SIG-M5 treated with dmso at 0.1 percent for 504 hours (cell line): ENCODE measurements at regions not wholly inside any gene's neighbourhood (a gene's known extent, or its start where the extent isn't known, plus 50 kb on each side); places are given as distances from the start of the nearest gene placed in this dataset.
A peak's percentile ranks its signal among the peaks of the same experiment; 100 is the strongest.

Experiments
- DNase-seq: peaks from one replicate; lab custom pipeline; 2025; ENCODE audit not compliant: unreplicated experiment; lab: John Stamatoyannopoulos, UW

DNA sequence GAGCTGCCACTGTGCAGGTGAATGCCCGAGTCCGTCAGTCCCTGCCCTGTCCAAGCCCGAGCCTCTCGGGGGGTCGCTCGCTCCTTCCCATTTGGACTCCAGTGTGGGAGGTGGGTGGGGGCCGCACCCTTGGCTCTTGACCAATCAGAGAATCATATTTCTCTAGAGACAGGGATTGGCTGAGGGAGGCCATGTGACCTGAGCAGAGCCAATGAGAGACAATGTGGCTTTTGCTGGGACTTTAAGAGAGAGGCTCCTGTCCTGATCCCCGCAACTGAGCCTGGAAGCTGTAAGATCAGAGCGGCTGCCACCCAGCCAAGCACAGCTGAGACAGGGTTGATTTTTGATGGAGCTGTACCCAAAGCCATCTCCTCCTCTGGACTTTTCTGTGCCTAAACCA lies 199.3 kb downstream of the TFAP2C start:
- DNase-seq = no peak

DNA sequence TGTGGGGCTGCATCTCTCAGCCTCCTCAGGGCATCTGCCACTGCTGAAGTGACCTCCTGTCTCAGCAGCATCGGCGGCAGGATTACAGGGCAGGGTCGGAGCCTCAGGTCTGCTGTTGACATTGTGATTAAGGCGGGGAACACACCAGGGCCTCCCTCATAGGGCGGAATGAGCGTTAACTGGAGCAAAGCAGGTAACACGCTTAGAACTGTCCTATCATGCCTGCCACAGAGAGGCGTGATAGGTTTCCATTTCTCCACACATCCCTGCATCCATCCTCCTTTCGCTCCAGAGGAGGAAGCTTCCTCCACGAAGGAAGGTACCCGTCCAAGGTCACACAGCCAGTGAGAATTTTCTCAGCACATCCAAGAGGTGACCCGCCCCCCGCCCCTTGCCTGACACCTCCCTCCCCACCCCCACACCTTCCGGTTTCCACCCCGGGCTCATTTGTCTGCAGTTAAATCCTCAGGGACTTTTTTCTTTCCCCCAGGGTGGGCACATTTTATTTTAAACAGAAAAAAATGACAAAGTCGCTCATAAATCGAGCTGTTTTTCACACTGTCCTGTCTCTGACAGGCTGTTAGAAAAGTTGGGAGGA lies 200.8 kb downstream of the TFAP2C start:
- no peak for DNase-seq

DNA sequence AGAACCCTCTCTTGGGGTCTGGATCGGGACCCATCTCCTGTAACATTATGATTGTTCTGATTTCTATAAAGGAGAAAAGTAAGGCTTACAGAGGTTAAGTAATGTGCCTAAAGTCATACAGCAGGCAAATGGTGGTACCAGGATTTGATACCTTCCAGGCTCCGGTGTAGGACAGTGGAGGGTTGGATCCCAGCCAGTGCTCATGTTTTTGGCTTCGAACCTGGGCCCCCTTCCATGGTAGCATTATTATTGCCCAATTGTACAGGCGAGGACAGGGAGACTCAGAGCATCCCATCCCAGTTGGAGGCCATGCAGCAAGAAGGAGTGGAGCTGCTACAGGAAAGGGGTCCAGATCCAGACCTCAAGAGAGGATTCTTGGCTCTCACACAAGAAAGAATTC lies 202.7 kb downstream of the TFAP2C start:
- no peak for DNase-seq

DNA sequence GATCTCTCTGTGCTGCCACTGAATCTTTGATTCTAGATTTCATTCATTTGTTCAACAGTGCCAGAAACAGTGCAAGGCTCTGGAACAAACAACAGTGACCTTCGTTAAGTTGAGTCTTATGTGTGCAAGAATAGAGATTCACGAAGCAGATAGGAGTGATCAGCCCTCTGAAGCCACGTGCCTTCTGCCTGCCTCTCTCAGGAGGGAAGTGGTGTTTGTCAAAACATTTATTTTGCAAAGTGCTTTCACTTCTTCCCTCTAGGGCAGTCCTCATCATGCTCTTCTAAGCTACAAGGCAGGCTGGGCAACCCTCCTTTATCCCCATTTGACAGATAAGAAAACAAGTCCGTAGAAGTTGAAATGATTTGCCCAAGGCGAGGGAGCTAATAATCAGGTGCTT lies 204.3 kb downstream of the TFAP2C start:
- DNase-seq = peak; percentile 72

GRCh38 chr20:56835829-56836550 lies 206.9 kb downstream of the TFAP2C start:
- DNase-seq = no peak

DNA sequence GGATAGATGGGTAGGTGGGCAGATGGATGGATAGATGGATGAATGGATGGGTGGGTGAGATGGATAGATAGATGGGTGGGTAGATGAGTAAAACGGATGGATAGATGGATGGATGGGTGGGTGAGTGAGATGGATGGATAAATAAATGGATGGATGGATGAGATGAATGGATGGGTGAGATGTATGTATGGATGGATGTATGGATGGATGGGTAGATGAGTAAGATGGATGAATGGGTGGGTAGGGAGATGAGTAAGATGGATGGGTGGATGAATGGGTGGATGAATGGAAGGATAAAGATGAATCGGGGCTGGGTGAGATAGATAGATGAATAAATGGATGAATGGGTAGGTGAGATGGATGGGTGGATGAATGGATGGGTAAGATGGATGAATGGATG lies 210.1 kb downstream of the TFAP2C start:
- no peak for DNase-seq

GRCh38 chr20:56839786-56840185 lies 210.7 kb downstream of the TFAP2C start:
- DNase-seq = no peak

GRCh38 chr20:56840716-56841261 lies 211.7 kb downstream of the TFAP2C start:
- no peak for DNase-seq

GRCh38 chr20:56841346-56841908 lies 212.3 kb downstream of the TFAP2C start:
- no peak for DNase-seq

GRCh38 chr20:56842056-56842455 lies 212.9 kb downstream of the TFAP2C start:
- DNase-seq = no peak

DNA sequence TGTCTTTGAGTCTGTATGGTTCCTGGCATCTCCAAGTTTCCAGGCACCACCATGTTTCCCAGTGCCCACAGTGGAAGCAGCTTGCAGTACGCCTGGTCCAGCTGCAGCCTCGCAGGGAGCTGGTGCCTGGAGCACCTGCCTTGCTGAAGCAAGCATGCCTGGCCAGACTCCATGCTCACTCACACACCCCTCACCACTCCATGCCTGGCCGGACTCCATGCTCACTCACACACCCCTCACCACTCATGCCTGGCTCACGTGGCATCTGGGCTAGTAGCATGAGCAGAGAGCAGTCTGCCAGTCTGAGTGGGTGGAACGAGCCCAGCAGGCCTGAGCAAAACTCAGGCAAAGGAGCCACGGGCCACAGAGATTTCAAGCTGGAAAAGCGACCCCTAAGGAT lies 214.3 kb downstream of the TFAP2C start:
- no peak for DNase-seq

DNA sequence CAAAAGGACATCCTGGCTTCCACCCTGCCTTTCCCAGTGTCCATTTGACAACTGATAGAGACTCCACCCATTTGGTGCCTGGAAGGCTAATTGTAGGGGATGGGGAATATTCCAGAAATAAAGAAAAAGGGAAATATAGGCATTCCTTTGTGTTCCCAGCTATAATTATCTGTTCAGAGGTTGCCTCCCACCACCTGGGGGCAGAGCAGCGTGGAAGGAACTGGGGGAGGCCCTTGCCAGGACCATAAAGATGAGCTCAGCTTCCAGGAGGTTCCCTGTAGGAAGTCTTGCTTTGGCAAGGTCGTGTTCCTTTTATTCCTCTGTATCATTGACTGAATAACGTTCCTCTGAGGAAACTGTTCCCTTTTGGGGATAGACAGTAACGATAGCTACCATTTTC lies 214.7 kb downstream of the TFAP2C start:
- peak; percentile 29 for DNase-seq

DNA sequence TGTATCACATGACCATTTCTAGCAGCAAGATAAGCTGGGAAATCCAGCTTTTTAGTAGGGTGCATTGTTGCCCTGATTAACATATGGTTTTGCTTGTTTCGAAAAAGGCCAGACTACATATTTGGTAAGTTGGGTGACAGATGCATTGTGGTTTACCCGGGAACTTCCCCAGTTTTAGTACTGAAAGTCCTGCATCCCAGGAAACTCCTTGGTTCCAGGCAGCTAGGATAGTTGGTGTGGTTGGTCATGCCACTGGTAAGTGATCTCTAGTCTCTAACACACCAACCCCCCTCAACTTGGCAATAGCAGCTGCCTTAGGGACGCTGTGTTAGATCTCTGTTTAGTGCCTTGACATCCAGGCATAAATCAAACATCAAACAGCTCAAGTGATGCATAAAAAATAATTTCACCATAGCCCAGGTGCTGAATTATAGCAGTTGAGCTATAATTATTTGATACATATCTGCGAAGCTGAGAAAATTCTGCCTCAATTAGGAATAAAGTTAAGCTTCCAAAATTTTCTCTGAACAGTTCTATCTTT lies 216.5 kb downstream of the TFAP2C start:
- no peak for DNase-seq

GRCh38 chr20:56848561-56848960 lies 219.5 kb downstream of the TFAP2C start:
- DNase-seq = no peak

GRCh38 chr20:56851552-56851951 lies 222.4 kb downstream of the TFAP2C start:
- no peak for DNase-seq

DNA sequence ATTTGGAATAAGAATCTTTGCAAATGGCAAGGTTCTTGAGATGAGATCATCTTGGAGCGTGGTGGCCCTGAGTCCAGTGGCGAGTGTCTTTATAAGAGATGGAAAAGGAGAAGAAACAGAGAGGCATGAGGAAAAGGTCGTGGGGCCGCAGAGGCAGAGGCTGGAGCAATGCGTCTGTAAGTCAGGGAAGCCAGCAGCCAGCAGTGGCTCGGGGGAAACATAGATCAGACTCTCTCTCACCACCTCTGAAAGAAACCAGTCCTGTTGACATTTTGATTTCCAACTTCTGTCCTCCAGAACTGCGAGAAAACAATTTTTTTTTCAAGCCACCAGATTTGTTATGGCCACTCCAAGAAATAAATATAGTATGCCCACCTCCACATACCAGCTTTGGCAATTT lies 226.6 kb downstream of the TFAP2C start:
- DNase-seq = no peak

GRCh38 chr20:56857950-56858349 lies 228.8 kb downstream of the TFAP2C start:
- DNase-seq = no peak

DNA sequence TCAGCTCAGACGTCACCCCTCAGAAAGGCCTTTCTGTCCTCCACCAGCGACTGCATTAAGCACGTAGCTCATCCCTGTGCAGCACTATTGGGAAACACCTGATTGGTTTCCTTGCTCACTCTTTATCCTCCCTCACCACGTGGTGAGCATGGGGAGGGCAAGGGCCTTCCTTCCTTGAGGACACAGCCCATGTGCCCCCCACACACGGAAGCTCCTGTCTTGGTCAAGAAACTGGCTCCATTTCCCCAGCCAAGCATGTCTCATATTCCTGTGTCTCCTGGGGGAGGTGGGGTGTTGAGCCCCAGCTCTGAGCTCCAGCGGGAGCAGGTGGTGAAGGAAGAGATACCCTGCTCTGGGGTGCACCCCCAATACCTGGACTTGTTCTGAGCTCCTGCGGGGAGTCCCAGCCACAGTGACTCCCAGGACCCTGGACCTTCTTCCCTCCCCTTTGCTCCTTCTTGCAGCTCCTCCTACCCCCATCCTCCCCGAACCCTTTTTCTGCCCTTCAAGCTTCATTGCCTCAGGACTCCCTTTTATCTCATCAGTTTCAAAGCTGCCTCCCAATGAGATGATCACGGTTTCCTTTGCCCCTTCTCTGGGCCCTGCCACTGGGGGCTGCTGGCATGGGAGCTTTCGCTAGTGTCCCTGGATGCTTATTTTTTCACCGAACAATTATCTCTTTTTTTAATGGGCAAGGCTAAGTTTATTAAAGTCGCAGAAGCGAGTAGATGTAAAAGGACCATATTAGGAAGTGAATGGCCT lies 230.1 kb downstream of the TFAP2C start:
- DNase-seq = no peak

- no peak for DNase-seq
Observed at GRCh38 chr20:56859801-56860261, 230.7 kb downstream of the TFAP2C start.

- DNase-seq = peak; percentile 91
Observed at GRCh38 chr20:56860413-56860812, 231.3 kb downstream of the TFAP2C start.

DNA sequence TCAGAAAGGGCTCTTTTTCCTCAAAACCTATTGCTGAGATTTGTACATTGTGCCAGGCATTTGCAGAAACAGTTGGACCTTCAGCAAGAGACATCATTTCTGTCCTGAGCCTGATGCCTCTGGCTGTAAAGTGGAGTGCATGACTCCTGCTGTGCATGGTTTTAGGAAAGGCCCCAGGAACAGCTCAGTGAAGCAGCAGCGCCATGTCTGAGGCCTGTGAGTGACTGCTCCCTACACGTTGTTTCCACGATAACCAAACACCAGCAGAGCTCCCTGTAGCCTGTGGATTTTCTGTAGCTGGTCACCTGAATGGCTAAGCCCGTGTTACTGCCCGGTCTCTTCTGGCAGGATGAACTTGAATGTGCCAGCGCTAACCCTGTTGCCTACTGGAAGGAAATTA lies 232.5 kb downstream of the TFAP2C start:
- no peak for DNase-seq
